ENCODE measurements at regions not wholly inside any gene's neighbourhood (a gene's known extent, or its start where the extent isn't known, plus 50 kb on each side); places are given as distances from the start of the nearest gene placed in this dataset.

DNA sequence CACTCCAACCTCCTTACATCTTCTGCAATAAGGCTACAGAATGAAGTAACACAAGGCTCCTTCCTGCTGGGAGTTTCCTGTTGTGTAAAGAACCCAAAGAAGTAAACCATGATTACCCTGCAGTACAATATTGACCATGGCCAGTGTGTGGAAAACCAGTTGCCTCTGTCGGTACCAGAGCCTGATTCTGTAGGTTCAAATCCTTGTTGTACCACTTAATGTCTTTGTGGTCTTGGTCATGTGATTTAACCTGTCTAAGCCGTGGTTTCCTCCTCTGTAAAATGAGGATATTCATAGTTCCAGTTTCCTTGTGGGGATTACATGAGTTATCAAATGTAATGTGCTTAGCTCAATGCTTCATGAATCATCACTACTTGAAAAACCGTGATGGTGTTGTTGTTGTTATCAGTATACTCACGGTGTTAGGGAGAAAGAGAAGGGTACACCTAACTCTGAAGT, 60.3 kb upstream of the PRELID3B start:
- TF ChIP-seq CTCF (conservative IDR thresholded peaks at IDR 0.05 in 1 of 2, IDR thresholded peaks at IDR 0.05 in 1 of 2; ENCODE audit: extremely low read depth in 1 of 2, insufficient read depth in 1 of 2, low read depth in 1 of 2, low read length in 2 of 2) (no peak), EZH2 (IDR thresholded peaks at IDR 0.05; ENCODE audit: borderline replicate concordance, low read length) (no peak)

Data from mammary epithelial cell (primary cell).